Aorta (tissue), 5 donors: ENCODE measurements at regions not wholly inside any gene's neighbourhood (a gene's known extent, or its start where the extent isn't known, plus 50 kb on each side); places are given as distances from the start of the nearest gene placed in this dataset.

Experiments used
- ATAC-seq: fragments of 200-7000 bp; cut with Tn5 transposase; one replicate; pipeline ENCODE4 v1.9.1; 2022; ENCODE audit warnings: moderate library complexity; ENCODE audit not compliant: low FRiP score
- DNase-seq, 2 donors: peaks; one replicate each; pipeline ENCODE4 v3.0.0-alpha.2; 2020
- H3K27ac ChIP-seq, 2 donors: one replicate each; pipeline ENCODE4 v1.5.1; 2013; ENCODE audit warnings: low read length in 2 of 2, mild to moderate bottlenecking in 2 of 2, moderate library complexity in 2 of 2, control low read depth in 1 of 2, inconsistent platforms in 1 of 2, low read depth in 1 of 2
- H3K27me3 ChIP-seq, 2 donors: one replicate each; pipeline ENCODE4 v1.6.1; 2013; ENCODE audit warnings: control low read depth in 1 of 2, low read length in 1 of 2, mild to moderate bottlenecking in 1 of 2, moderate library complexity in 1 of 2; ENCODE audit not compliant: insufficient read depth in 2 of 2, control insufficient read depth in 1 of 2
- H3K36me3 ChIP-seq, 2 donors: one replicate each; pipeline ENCODE4 v1.6.1; 2013; ENCODE audit warnings: control low read depth in 1 of 2, low read length in 1 of 2, mild to moderate bottlenecking in 1 of 2; ENCODE audit not compliant: insufficient read depth in 2 of 2, control insufficient read depth in 1 of 2
- H3K4me1 ChIP-seq, 2 donors: one replicate each; pipeline ENCODE4 v1.6.1; 2013; ENCODE audit warnings: low read length in 2 of 2, control low read depth in 1 of 2, mild to moderate bottlenecking in 1 of 2, moderate library complexity in 1 of 2; ENCODE audit not compliant: insufficient read depth in 2 of 2, control insufficient read depth in 1 of 2
- H3K4me3 ChIP-seq, 2 donors: one replicate each; pipeline ENCODE4 v1.5.1; 2013; ENCODE audit warnings: low read length in 2 of 2, control low read depth in 1 of 2, mild to moderate bottlenecking in 1 of 2
- H3K9me3 ChIP-seq: one replicate; pipeline ENCODE4 v1.6.1; 2013; ENCODE audit warnings: mild to moderate bottlenecking, low read length; ENCODE audit not compliant: control insufficient read depth
- WGBS, 2 donors: extraction: QIAGEN DNeasy Blood & Tissue Kit; methylation state at CpG; one replicate each; pipeline ENCODE4 v1.1.7; 2013; 5-methylcytosine and 5-hydroxymethylcytosine counted together
- intact Hi-C, 2 donors: fragments of 100-400 bp; cut with DNase I; formaldehyde crosslinking; loops; one replicate each; pipeline versions ENCODE4 v1.14.2 to v1.15.0; 2022
- donor health status: healthy with polysubstance abuse.
- donor health status: Bipolar disorder and iron deficiency.
- donor health status: DM: no; HTN: no; CAD: no.
- donor health status: DM: no; HTN: no; CAD: no.
- donor health status: DM: yes; HTN: yes; CAD: no.

DNA sequence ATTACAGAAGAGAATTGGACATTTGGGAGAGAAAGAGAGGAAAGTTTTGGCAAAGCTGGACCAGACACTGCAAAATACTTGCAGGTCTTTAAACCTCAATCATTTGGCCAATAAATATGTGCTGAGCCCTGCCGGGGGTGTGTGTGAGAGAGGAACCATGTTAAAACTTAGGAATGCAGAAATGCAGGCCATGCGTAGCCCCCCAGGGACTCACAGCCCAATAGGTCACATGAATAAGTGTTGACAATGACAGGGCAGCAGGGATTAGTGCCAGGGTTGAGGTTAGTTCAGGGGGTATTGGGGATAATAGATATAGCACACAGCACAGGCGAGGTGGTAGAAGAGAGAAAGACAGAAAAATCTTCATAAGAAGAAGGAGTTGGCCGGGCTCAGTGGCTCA, 113.3 kb upstream of the ADAMTS18 start:
- DNase-seq, result no peak
- WGBS, 2 donors, result 66 to 68% methylated on average over 4 of the region's 4 CpGs
- no peaks in the 10 kb centered on the region for H3K36me3 ChIP-seq
- ATAC-seq, result no peak
- no peak overlapping the region for H3K27ac ChIP-seq
- intact Hi-C loops, result no loop called here
- H3K27me3 ChIP-seq, result no peaks in the 10 kb centered on the region
- no peaks in the 10 kb centered on the region for H3K4me1 ChIP-seq
- H3K4me3 ChIP-seq, result no peak overlapping the region
- H3K9me3 ChIP-seq, result no peaks in the 10 kb centered on the region

DNA sequence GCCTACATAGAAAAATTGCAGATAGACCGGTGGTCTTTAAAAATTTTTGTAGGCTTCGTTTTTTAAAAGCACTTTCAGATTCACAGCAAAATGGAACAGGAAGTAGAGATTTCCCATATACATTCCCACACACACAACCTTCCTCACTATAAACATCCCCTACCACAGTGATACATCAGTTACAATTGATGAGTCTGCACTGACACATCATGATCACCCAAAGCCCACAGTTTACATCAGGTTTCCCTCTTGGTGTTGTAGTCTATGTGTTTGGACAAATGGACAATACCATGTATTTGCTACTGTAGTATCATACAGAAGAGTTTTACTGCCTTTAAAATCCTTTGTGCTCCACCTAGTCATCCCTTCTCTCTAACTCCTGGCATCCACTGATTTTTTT, 113.9 kb upstream of the ADAMTS18 start:
- H3K27me3 ChIP-seq, result no peaks in the 10 kb centered on the region
- intact Hi-C loops, result no loop called here
- H3K36me3 ChIP-seq, result no peaks in the 10 kb centered on the region
- no peaks in the 10 kb centered on the region for H3K9me3 ChIP-seq
- H3K4me1 ChIP-seq, result no peaks in the 10 kb centered on the region
- ATAC-seq (no peak), DNase-seq (no peak)
- no peak overlapping the region for H3K4me3 ChIP-seq
- H3K27ac ChIP-seq, result no peak overlapping the region
- WGBS, 2 donors, result 28 to 46% methylated on average over 2 of the region's 2 CpGs

DNA sequence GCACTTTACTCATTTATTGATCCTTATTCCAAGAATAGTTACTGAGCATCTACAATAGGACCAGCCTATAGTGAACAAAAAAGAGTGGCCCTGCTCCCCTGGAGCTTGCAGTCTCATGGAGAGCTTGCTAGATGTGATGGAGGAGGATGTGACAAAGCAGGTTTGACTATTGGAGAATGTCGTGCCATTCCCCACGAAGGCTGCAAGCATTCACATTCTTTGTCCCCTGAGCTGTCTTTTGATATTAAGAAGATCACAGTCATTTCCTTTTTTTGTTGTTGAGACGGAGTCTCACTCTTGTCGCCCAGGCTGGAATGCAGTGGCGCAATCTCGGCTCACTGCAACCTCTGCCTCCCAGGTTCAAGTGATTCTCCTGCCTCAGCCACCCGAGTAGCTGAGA, 115.0 kb upstream of the ADAMTS18 start:
- Histone ChIP-seq H3K4me1 (no peaks in the 10 kb centered on the region), H3K27ac (no peak overlapping the region), H3K36me3 (no peaks in the 10 kb centered on the region), H3K4me3 (no peak overlapping the region), H3K27me3 (no peaks in the 10 kb centered on the region), H3K9me3 (no peaks in the 10 kb centered on the region)
- ATAC-seq, result no peak
- 74 to 86% methylated on average over 7 of the region's 7 CpGs for WGBS, 2 donors
- intact Hi-C loops, result no loop called here
- no peak for DNase-seq

DNA sequence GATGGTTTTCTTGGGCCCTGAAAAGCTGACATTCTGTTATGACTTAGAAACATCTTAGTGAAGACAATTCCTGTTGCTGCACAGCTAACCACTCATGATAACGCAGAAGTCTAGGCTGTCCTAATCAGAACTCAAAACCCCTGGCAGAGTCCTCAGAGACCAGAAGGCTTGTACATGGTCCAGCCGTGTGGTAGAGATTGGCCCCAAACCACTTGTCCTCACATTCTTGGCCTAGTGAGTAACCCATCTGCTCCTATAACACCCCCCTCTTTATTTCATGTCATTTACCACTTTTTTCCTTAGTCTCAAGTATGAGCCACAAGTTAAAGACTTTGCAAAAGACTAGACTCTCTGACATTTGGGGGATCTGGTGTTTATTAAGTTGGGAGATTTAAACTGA, 116.5 kb upstream of the ADAMTS18 start:
- DNase-seq (no peak), ATAC-seq (no peak)
- Histone ChIP-seq H3K27ac (no peak overlapping the region), H3K36me3 (no peaks in the 10 kb centered on the region), H3K27me3 (no peaks in the 10 kb centered on the region), H3K9me3 (peaks cover 3% of the 10 kb centered on the region), H3K4me1 (no peaks in the 10 kb centered on the region), H3K4me3 (no peak overlapping the region)
- 56 to 61% methylated on average over 2 of the region's 2 CpGs for WGBS, 2 donors
- intact Hi-C loops, result no loop called here

DNA sequence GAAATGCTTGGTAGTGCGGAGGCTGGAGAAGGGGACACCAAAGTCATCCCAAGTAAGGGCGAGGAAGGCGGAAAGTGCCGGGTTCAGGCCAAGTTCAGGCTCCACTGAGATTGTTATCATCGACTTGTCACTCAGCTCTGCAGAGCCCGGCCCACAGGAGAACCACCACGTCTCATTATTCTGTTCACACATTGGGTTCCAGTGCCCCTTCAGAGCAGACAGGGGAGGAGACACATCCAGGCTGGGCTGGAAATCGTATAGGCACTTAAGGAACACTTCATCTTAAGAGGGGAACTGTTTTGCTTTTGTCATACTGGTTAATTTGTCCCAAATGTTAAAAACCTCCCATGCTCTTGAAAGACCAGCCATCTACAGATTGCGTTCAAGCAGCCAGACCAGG, 118.3 kb upstream of the ADAMTS18 start:
- Histone ChIP-seq H3K27ac (no peak overlapping the region), H3K27me3 (no peaks in the 10 kb centered on the region), H3K4me1 (no peaks in the 10 kb centered on the region), H3K4me3 (no peak overlapping the region), H3K9me3 (peaks cover 3% of the 10 kb centered on the region), H3K36me3 (no peaks in the 10 kb centered on the region)
- ATAC-seq, result no peak
- WGBS, 2 donors, result 21 to 27% methylated on average over 9 of the region's 9 CpGs
- no peak for DNase-seq
- intact Hi-C loops, result no loop called here

DNA sequence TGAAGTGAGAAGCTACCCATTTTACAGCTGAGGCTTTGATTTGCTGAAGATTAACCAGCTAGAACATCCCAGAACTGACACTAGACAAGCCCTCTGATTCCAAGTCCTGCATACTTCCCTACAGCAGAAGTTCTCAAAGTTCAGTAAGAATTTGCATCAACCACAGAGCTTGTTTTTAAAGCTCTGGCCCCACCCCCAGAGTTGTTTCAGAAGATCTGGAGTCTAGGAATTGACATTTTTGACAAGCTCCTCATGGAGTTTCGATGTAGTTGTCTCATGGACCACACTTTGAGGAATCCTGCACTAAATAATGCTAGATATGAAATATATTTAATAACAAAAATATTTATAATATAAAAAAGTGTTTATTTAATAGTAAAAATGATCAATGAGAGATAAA, 120.3 kb upstream of the ADAMTS18 start:
- no peak overlapping the region for H3K27ac ChIP-seq
- DNase-seq, result no peak
- no peaks in the 10 kb centered on the region for H3K36me3 ChIP-seq
- H3K4me3 ChIP-seq, result no peak overlapping the region
- ATAC-seq, result no peak
- H3K9me3 ChIP-seq, result peaks cover 3% of the 10 kb centered on the region
- intact Hi-C loops, result no loop called here
- no peaks in the 10 kb centered on the region for H3K4me1 ChIP-seq
- WGBS, 2 donors, result 84 to 97% methylated on average over 1 of the region's 1 CpG
- no peaks in the 10 kb centered on the region for H3K27me3 ChIP-seq

DNA sequence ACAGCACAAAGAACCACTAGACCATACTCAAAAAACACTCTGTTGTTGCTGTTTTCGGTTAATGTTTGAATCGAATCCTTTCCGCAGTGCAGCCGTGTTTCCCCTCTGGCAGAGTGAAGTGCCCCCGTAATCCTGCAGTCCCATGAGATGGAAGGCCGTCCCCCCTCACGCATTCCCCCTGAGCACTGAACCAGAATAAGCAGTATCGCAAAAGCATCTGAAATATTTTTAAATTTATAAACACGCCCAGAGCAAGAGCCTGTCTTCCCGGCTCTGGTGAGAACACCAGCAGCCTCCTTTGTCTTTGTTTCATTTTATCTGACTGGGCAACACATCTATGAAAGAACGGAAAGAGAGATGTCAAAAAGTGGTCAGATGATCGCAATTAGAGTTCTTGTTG, 121.0 kb upstream of the ADAMTS18 start:
- intact Hi-C loops, result no loop called here
- no peaks in the 10 kb centered on the region for H3K4me1 ChIP-seq
- WGBS, 2 donors, result 14 to 40% methylated on average over 12 of the region's 12 CpGs
- H3K36me3 ChIP-seq, result no peaks in the 10 kb centered on the region
- no peak for ATAC-seq
- no peak overlapping the region for H3K4me3 ChIP-seq
- H3K27me3 ChIP-seq, result no peaks in the 10 kb centered on the region
- no peak overlapping the region for H3K27ac ChIP-seq
- DNase-seq, result no peak
- H3K9me3 ChIP-seq, result peaks cover 3% of the 10 kb centered on the region

DNA sequence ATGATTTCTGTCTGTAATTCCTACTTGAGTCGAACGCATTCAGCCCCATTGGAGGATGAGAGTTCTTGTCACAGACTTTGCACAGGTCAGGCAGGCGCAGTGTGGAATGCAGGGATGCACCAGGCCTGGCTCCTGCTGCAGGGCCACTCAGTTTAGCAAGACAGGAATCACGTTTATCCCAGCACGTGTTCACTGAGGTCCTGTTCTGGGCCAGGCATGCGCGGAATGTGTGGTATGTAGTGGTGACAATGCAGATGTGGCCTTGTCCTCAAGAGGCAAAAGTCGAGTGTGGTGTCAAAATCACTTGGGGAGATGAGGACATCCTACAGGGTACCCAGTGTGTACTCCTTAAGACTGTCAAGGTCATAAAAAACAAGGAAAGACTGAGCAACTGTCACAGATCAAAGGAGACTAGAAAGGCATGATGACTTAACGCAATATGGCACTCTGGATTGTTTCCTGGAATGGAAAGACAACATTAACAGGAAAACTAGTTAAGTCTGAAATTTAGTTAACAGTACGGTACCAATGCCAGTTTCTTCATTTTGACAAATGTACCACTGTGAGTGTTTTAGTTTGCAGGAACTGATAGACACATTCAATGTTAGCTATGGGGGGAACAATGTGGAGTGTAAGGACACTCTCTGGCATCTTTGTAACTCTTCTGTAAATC, 121.5 kb upstream of the ADAMTS18 start:
- H3K27me3 ChIP-seq, result no peaks in the 10 kb centered on the region
- DNase-seq (no peak), ATAC-seq (no peak)
- H3K9me3 ChIP-seq, result peaks cover 3% of the 10 kb centered on the region
- H3K4me3 ChIP-seq, result no peak overlapping the region
- intact Hi-C loops, result no loop called here
- no peaks in the 10 kb centered on the region for H3K4me1 ChIP-seq
- H3K36me3 ChIP-seq, result no peaks in the 10 kb centered on the region
- no peak overlapping the region for H3K27ac ChIP-seq
- 49 to 61% methylated on average over 10 of the region's 10 CpGs for WGBS, 2 donors

DNA sequence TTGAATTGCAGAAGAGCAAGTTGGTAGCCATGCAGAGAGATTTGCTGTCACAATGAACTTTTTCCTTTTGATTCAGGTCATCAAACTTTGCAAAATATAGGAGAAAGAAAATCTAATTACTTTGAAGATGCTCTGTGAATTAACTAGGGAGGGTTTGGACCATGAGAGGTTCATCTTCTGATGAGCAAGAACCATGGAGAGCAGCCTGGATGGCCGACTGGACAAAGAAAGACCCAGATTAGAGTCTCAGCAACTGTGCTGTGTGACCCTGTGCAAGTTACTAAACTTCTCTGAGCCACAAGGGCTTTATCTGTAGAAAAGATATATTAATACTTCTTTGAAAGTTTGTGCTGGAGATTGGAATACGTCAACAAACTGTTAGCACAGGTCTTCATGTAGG, 122.6 kb upstream of the ADAMTS18 start:
- Histone ChIP-seq H3K27ac (no peak overlapping the region), H3K27me3 (no peaks in the 10 kb centered on the region), H3K4me1 (no peaks in the 10 kb centered on the region), H3K9me3 (peaks cover 3% of the 10 kb centered on the region), H3K36me3 (no peaks in the 10 kb centered on the region), H3K4me3 (no peak overlapping the region)
- WGBS, 2 donors, result 21 to 77% methylated on average over 2 of the region's 2 CpGs
- intact Hi-C loops, result no loop called here
- ATAC-seq (no peak), DNase-seq (no peak)
